Duodenal mucosa (tissue), 2 donors: ENCODE measurements at regions not wholly inside any gene's neighbourhood (a gene's known extent, or its start where the extent isn't known, plus 50 kb on each side); places are given as distances from the start of the nearest gene placed in this dataset.
"Not testable (repeated sequence)": the region's sequence is repeated elsewhere in the genome, so short reads cannot be mapped to it uniquely, and the experiment has no call there.

Experiments
- H3K27ac ChIP-seq: one replicate; pipeline ENCODE4 v1.7.0; 2013; ENCODE audit warnings: low read depth, low read length
- H3K27me3 ChIP-seq, 2 donors: one replicate each; pipeline ENCODE4 v1.7.0; 2013; ENCODE audit warnings: low read length in 2 of 2, control low read depth in 1 of 2; ENCODE audit not compliant: insufficient read depth in 2 of 2, control insufficient read depth in 1 of 2
- H3K36me3 ChIP-seq, 2 donors: one replicate each; pipeline ENCODE4 v1.7.0; 2013; ENCODE audit warnings: low read length in 2 of 2, control low read depth in 1 of 2; ENCODE audit not compliant: insufficient read depth in 2 of 2, control insufficient read depth in 1 of 2
- H3K4me1 ChIP-seq, 2 donors: one replicate each; pipeline ENCODE4 v1.7.0; 2013; ENCODE audit warnings: low read length in 2 of 2, control low read depth in 1 of 2; ENCODE audit not compliant: insufficient read depth in 2 of 2, control insufficient read depth in 1 of 2
- H3K4me3 ChIP-seq, 2 donors: one replicate each; pipeline ENCODE4 v1.7.0; 2013; ENCODE audit warnings: low read length in 2 of 2, low read depth in 1 of 2
- H3K9ac ChIP-seq, 2 donors: one replicate each; pipeline ENCODE4 v1.7.0; 2013; ENCODE audit warnings: low read length in 2 of 2, low read depth in 1 of 2
- H3K9me3 ChIP-seq, 2 donors: one replicate each; pipeline ENCODE4 v1.7.0; 2013; ENCODE audit warnings: low read length in 2 of 2, control low read depth in 1 of 2; ENCODE audit not compliant: control insufficient read depth in 1 of 2

- not testable (repeated sequence) for H3K4me3 ChIP-seq, H3K9ac ChIP-seq, H3K27me3 ChIP-seq, H3K36me3 ChIP-seq, H3K27ac ChIP-seq, H3K9me3 ChIP-seq, H3K4me1 ChIP-seq
These were observed 128.5 kb upstream of the ROPN1B start for GRCh38 chr3:125840465-125840864.

- H3K9ac ChIP-seq, H3K27ac ChIP-seq, H3K9me3 ChIP-seq, H3K4me3 ChIP-seq, H3K4me1 ChIP-seq, H3K27me3 ChIP-seq, H3K36me3 ChIP-seq: not testable (repeated sequence)
These were observed 121.0 kb upstream of the ROPN1B start for GRCh38 chr3:125847966-125848365.

GRCh38 chr3:125855006-125855405, 114.0 kb upstream of the ROPN1B start:
- not testable (repeated sequence) for H3K9ac ChIP-seq, H3K36me3 ChIP-seq, H3K4me3 ChIP-seq, H3K27me3 ChIP-seq, H3K27ac ChIP-seq, H3K9me3 ChIP-seq, H3K4me1 ChIP-seq

DNA sequence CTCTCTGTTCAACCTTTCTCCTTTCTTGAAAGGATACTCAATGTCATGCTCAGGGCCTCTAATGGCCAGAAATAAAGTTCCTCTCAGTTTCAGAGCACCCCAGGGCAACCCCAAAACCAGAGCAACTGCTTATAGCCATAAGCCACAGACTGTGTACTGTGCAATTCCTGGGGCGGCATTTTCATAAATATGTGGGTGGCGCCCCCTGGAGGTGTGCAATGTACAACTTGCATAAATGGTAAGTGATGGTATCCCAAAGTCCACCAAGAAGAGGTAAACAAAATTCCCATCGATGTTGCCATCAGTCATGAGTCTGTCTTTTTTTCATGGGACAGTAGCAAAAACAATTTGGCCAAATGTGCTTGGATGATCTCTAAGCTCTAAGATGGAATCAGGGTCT, 108.4 kb upstream of the ROPN1B start:
- not testable (repeated sequence) for H3K27ac ChIP-seq, H3K9ac ChIP-seq, H3K4me1 ChIP-seq, H3K9me3 ChIP-seq, H3K27me3 ChIP-seq, H3K4me3 ChIP-seq, H3K36me3 ChIP-seq

GRCh38 chr3:125862841-125863254, 106.1 kb upstream of the ROPN1B start:
- not testable (repeated sequence) for H3K4me3 ChIP-seq, H3K36me3 ChIP-seq, H3K4me1 ChIP-seq, H3K9me3 ChIP-seq, H3K9ac ChIP-seq, H3K27me3 ChIP-seq, H3K27ac ChIP-seq

GRCh38 chr3:125864532-125864931, 104.4 kb upstream of the ROPN1B start:
- not testable (repeated sequence) for H3K27me3 ChIP-seq, H3K27ac ChIP-seq, H3K4me3 ChIP-seq, H3K4me1 ChIP-seq, H3K9me3 ChIP-seq, H3K9ac ChIP-seq, H3K36me3 ChIP-seq

DNA sequence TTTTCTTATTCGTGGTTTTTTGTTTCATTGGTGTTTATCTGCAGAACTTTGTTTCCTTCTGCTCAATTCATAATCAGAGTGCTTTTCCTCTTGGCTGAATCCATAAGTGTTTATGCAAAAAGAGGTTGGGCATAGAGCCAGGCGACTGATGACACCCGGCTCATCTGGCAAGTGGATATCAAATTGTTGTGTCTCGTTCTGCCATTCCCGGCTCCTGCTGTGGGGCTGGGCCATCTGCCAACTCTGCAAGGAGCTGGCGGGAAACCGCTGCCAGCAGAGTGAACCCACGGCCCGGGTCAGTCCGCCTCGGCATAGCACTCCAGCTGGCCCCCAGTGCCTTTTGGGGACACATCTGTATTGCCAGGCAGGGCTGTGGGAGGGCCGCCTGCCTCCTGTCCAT, 83.0 kb upstream of the ROPN1B start:
- H3K9me3 ChIP-seq, H3K27ac ChIP-seq, H3K4me3 ChIP-seq, H3K36me3 ChIP-seq, H3K9ac ChIP-seq, H3K4me1 ChIP-seq, H3K27me3 ChIP-seq: not testable (repeated sequence)

GRCh38 chr3:125899181-125899580, 69.8 kb upstream of the ROPN1B start:
- not testable (repeated sequence) for H3K4me3 ChIP-seq, H3K9me3 ChIP-seq, H3K27me3 ChIP-seq, H3K9ac ChIP-seq, H3K4me1 ChIP-seq, H3K27ac ChIP-seq
- H3K36me3 ChIP-seq: peaks cover 0 to 11% of the 10 kb centered on the region in 2 donors

- H3K4me3 ChIP-seq, H3K27me3 ChIP-seq, H3K9me3 ChIP-seq, H3K9ac ChIP-seq, H3K27ac ChIP-seq, H3K4me1 ChIP-seq: not testable (repeated sequence)
- peaks cover 0 to 11% of the 10 kb centered on the region in 2 donors for H3K36me3 ChIP-seq
These were observed 67.5 kb upstream of the ROPN1B start for GRCh38 chr3:125901473-125901872.

- H3K27ac ChIP-seq, H3K4me3 ChIP-seq, H3K27me3 ChIP-seq, H3K4me1 ChIP-seq, H3K9ac ChIP-seq, H3K9me3 ChIP-seq: not testable (repeated sequence)
- H3K36me3 ChIP-seq: peaks cover 0 to 11% of the 10 kb centered on the region in 2 donors
These were observed 65.1 kb upstream of the ROPN1B start for GRCh38 chr3:125903780-125904455.

- not testable (repeated sequence) for H3K27ac ChIP-seq, H3K9me3 ChIP-seq, H3K4me1 ChIP-seq, H3K4me3 ChIP-seq, H3K27me3 ChIP-seq, H3K9ac ChIP-seq, H3K36me3 ChIP-seq
These were observed 61.7 kb upstream of the ROPN1B start for GRCh38 chr3:125907279-125907678.
